ENCODE measurements at regions not wholly inside any gene's neighbourhood (a gene's known extent, or its start where the extent isn't known, plus 50 kb on each side); places are given as distances from the start of the nearest gene placed in this dataset.
"Not testable (repeated sequence)": the region's sequence is repeated elsewhere in the genome, so short reads cannot be mapped to it uniquely, and the experiment has no call there.

DNA sequence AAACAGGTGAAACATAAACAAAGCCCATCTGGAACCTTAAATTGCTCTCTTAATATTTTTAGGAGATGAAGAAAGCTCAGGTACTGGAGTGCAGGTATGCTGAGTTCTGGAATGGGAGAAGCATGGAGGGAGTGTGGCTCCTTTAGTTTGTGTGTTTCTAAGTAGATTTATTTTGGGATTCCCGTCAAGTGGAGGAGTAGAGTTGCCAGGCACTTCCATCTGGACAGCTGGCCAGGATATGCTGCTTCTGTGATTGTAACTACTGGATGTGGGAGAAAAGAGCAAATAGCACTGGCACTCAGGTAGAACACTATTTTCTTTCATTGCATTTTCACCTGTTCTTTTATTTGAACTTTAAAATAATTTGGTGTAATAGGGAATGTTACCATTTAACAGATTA is 182.3 kb upstream of the MAST4 start:
- no peak for DNase-seq (ENCODE audit: low read depth in 2 of 2)

GRCh38 chr5:66415208-66415607 is 181.0 kb upstream of the MAST4 start:
- DNase-seq (ENCODE audit: low read depth in 2 of 2), result no peak

- no peak for DNase-seq (ENCODE audit: low read depth in 2 of 2)
Observed at GRCh38 chr5:66416698-66417097, 179.5 kb upstream of the MAST4 start.

- DNase-seq (ENCODE audit: low read depth in 2 of 2), result no peak
Observed at GRCh38 chr5:66417781-66418180, 178.4 kb upstream of the MAST4 start.

DNA sequence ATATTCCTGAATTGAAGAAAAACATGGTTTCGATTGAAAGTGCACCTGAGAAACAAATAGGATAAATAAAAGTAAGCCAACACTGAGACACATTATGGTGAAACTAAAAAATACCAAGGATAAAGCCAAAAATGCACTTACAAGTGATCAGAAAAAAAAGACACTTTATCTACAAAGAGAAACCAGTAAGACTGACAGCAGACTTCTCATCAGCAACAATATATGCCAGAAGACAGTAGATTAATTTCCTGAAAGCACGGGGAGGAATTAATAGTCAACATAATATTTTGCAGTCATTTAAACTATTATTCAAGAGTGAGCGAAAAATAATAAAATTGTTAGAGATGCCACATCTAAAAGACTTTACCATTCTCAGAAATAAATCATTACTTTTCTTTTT is 172.7 kb upstream of the MAST4 start:
- no peak for DNase-seq (ENCODE audit: low read depth in 2 of 2)

GRCh38 chr5:66425842-66426241 is 170.4 kb upstream of the MAST4 start:
- no peak for DNase-seq (ENCODE audit: low read depth in 2 of 2)

DNA sequence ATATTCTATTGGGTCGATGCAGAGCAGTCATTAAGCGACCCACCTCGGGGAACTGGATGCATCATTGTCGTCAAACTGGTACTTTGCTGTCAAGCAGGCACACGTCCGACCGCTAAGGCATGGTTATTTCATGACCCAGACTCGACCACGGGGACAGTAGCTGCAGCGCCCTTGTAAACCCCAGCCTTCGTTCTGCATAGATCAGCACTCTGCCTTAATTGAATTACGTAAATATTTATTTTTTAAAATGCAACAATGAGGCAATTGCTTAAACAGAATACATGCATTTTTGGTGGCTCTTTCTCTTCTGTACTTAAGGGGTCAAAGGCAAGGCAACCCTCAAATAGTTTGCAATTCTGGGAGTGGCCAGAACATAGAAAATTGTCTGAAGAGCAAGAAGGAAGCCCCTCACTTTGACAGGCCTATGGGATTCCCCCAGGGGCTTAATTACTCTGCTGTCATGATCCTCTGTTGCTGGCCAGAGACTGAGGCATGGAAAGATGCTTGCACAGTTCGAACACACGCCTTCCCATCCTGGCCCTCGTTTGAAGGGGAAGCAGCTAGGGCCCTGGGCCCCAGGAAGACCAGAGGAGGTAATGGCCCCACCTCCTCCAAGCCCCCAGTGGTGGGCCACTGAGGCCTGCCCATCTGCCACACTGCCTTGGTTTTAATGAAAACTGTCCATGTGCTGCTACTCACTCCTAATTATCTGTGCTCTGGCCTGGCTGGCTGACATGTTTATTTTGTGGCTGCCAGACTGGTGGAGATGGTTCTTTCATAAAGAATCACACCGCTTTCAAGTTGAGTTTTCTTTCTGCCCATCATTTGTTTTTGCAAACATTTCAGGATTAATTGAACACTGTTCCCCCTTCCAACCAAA is 169.7 kb upstream of the MAST4 start:
- no peak for DNase-seq (ENCODE audit: low read depth in 2 of 2)

DNA sequence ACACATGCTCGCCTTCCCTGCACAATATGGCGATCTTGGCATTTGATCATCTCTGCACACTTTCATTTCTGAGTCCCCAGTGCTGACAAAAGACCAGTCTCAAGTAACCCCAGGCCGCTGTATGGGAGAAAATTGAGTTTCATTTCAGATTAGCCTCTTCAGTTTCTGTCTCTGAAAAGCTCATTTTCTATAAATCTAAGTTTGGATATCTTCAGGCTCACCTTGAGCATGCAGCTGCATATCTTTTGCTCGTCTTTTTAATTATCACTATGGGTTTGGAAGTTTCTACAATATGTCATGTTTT is 169.1 kb upstream of the MAST4 start:
- no peak for DNase-seq (ENCODE audit: low read depth in 2 of 2)

- no peak for DNase-seq (ENCODE audit: low read depth in 2 of 2)
Observed at GRCh38 chr5:66436721-66437120, 159.5 kb upstream of the MAST4 start.

GRCh38 chr5:66438087-66438486 is 158.1 kb upstream of the MAST4 start:
- no peak for DNase-seq (ENCODE audit: low read depth in 2 of 2)

DNA sequence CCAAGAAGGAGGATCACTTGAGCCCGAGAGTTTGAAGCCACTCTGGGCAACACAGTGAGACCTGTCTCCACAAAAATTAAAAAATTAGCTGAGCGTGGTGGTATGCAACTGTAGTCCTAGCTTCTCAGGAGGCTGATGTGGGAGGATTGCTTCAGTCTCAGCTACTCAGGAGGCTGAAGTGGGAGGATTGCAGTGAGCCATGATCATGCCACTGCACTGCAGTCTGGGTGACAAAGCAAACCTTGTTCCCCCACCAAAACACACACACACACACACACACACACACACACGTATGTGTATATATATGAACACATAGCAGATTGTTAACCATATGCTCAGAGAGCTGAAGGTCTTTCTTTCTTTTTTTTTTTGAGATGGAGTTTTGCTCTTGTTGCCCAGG is 157.5 kb upstream of the MAST4 start:
- no peak for DNase-seq (ENCODE audit: low read depth in 2 of 2)

GRCh38 chr5:66440202-66440680 is 156.0 kb upstream of the MAST4 start:
- DNase-seq (ENCODE audit: low read depth in 2 of 2), result peak; percentile 7 to 21

DNA sequence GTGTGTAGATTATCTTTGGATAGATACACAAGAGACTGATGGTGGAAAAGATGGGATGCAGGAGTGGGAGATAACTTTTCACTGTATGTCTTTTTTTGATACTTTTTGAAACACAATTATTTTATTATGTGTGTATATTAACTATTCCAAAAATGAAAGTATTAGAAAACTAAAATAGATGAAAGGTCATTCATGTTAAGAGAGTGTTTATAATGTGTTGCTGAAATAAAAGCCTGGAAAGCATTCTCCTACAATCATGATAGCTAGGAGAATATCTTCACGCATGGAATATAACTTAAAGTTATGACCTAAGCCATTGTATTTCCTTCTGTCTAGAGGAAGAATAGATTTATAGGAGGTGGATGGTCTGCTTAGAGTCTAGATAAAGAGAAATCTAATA is 154.8 kb upstream of the MAST4 start:
- no peak for DNase-seq (ENCODE audit: low read depth in 2 of 2)

- no peak for DNase-seq (ENCODE audit: low read depth in 2 of 2)
Observed at GRCh38 chr5:66442951-66443445, 153.2 kb upstream of the MAST4 start.

DNA sequence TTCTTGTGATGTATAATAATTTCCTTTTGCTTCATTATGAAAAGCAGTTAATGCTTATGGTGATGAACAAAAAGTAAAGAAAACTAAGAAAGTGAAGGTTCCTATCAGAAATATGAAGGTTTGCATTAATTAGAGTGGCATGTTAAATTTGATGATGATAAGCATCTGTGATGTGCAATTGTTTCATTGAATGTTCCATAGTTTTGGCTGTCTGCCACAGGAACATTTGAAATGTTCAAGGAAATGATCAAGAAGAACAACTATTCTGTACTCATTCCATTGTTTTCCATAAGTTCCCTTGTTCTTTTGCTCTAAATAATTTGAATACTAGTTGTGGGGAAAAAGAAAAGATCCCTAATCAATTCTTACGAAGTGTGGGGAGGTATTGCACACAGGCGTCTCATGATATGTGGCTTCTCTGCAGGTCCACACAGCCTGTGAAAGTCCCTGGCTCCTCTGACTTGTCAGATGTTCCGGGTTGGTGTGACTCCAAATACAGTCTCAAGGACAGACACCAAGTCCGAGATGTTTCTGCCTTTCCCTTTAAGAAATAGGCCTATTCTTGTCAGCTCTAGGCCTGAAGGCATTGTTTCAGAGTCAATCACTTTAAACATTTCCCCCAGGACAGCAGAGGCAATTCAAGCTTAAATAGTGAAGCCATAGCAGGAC is 152.6 kb upstream of the MAST4 start:
- DNase-seq (ENCODE audit: low read depth in 2 of 2), result no peak

DNA sequence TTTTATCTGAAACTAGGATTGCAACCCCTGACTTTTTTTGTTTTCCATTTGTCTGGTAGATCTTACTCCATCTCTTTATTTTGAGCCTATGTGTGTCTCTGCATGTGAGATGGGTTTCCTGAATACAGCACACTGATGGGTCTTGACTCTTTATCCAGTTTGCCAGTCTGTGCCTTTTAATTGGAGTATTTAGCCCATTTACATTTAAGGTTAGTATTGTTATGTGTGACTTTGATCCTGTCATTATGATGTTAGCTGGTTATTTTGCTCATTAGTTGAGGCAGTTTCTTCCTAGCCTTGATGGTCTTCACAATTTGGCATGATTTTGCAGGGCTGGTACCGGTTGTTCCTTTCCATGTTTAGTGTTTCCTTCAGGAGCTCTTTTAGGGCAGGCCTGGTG is 148.1 kb upstream of the MAST4 start:
- not testable (repeated sequence) for DNase-seq (ENCODE audit: low read depth in 2 of 2)

- DNase-seq (ENCODE audit: low read depth in 2 of 2), result no peak
Observed at GRCh38 chr5:66450237-66450636, 146.0 kb upstream of the MAST4 start.

- no peak for DNase-seq (ENCODE audit: low read depth in 2 of 2)
Observed at GRCh38 chr5:66450988-66451387, 145.2 kb upstream of the MAST4 start.

GRCh38 chr5:66452109-66452508 is 144.1 kb upstream of the MAST4 start:
- DNase-seq (ENCODE audit: low read depth in 2 of 2), result no peak

DNA sequence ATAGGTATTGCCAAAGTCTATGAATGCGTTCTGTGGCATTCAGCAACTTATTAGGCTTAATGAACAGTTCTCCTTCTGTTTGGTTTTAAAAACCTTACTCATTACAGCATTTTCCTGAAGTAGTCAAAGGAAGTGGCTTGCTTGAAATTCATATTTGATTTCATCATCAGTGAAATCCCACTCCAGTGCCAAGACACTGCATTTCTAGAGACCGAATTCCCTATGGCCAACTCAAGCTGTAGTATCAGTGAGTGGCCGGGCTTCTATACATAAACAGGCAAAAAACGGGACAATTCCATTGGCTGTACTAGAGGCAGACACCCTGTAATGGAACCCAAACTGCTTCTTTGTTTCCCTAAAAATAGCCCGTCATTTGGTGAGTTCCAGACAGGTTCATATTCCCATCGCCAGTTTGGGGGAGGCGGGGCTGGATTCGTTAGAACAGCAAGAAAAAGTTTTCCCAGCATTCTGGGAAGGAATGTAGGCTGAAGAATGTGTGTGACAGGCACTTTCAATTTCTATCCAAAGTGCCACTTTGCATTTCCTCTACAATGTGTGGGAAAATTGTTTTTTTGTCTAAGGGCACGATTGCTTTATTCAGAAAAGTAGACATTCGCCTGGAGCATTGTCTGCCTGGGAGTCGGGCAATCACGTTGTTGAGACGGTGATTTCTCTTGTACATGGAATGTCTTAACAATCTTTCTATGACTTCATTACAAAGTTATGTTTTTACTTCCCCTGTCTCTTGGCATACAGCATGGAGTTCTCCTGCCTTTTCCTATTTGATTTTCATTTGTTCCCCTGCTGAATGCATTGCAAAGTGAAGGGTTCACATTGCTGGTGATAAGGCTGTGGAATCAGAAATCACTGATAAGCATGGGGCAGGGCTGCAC is 141.8 kb upstream of the MAST4 start:
- no peak for DNase-seq (ENCODE audit: low read depth in 2 of 2)

DNA sequence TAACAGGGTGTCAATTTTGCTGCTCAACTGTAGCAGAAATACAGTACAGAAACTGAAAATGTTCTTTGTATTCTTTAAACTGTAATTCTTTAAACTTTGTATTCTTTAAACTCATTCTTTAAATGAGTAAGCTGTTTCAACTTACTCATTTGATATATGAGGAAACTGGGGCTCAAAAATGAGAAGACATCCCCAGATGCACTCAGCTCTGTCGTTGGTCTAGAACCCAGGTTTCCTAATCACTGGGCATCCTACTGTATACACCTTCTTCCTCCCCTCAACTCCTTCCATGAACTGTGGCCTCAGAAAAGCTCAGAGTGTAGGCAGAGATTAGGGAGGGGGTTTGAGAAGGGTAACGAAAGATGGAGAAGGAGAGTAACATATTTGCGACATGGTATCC is 136.5 kb upstream of the MAST4 start:
- no peak for DNase-seq (ENCODE audit: low read depth in 2 of 2)

DNA sequence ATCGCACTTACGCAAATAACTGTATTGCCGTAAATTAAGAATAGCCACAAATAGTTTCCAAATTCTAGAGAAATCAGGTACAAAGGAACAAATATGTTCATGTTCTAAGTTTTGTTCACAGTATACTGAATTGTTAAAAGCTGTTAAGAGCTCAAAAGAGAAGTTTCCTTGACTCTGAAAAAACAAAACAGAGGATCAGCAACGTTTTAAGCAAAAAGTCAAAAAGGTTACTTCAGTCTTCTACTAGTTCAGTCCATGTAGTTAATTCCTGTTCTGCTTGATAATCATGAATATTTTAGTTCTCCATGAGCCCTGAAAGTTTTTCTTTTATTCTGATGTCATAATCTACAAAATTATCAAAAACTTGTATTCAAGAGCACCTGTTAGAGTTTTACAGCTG is 128.6 kb upstream of the MAST4 start:
- DNase-seq (ENCODE audit: low read depth in 2 of 2), result no peak

Measured in stimulated activated CD8-positive, alpha-beta memory T cell treated with anti-CD3 and anti-CD28 coated beads, Interleukin-15, amount 100 ng/mL, for 48 hours (primary cell).